Adrenal gland (tissue), 9 donors: ENCODE measurements at regions not wholly inside any gene's neighbourhood (a gene's known extent, or its start where the extent isn't known, plus 50 kb on each side); places are given as distances from the start of the nearest gene placed in this dataset.

Experiments used
- DNase-seq, 7 donors: peaks; one replicate each; pipeline ENCODE4 v3.0.0-alpha.2; 2019 to 2020
- H3K27ac ChIP-seq, 5 donors: fragments of 200-600 bp; sonication (generic) in 4 of 5; 1 replicate in 3 of 5; 2 replicates in 2 of 5; pipeline versions ENCODE4 v1.5.1 to v1.8.0; 2016 to 2020; ENCODE audit warnings: mild to moderate bottlenecking in 1 of 5
- H3K27me3 ChIP-seq: fragments of 200-600 bp; 2 replicates; pipeline ENCODE4 v1.8.0; 2021
- H3K36me3 ChIP-seq, 2 donors: fragments of 200-600 bp; replicated peaks in 1 of 2; 1 replicate in 1 of 2; 2 replicates in 1 of 2; pipeline versions ENCODE4 v1.5.1 to v1.8.0; 2018 to 2022
- H3K4me1 ChIP-seq, 2 donors: fragments of 200-600 bp; replicated peaks in 1 of 2; 1 replicate in 1 of 2; 2 replicates in 1 of 2; pipeline versions ENCODE4 v1.5.1 to v1.8.0; 2018 to 2021
- H3K4me3 ChIP-seq, 4 donors: fragments of 200-600 bp; sonication (generic) in 3 of 4; one replicate each; pipeline ENCODE4 v1.5.1; 2016 to 2018
- H3K9me3 ChIP-seq, 3 donors: fragments of 200-600 bp; sonication (generic) in 1 of 3; replicated peaks in 1 of 3; 1 replicate in 2 of 3; 2 replicates in 1 of 3; pipeline versions ENCODE4 v1.5.1 to v1.8.0; 2016 to 2021
- POLR2A ChIP-seq, 2 donors: fragments of 450-650 bp; IDR thresholded peaks; one replicate each; pipeline ENCODE4 v1.6.1; 2017; ENCODE audit warnings: antibody characterized with exemption in 2 of 2, mild to moderate bottlenecking in 2 of 2, moderate library complexity in 1 of 2
- WGBS, 4 donors: extraction: QIAGEN DNeasy Blood & Tissue Kit in 2 of 4; methylation state at CpG; one replicate each; pipeline versions ENCODE4 v1.1.5 to v1.1.7; 2013 to 2017; 5-methylcytosine and 5-hydroxymethylcytosine counted together
- intact Hi-C, 2 donors: fragments of 100-400 bp; cut with DNase I; formaldehyde crosslinking; loops; one replicate each; pipeline versions ENCODE4 v1.14.1 to v1.15.0; 2022 to 2023
- TF ChIP-seq, protein P1 (sequence below), 6 experiments: fragments of 450-650 bp in 4 of 6; fragments of 200-600 bp in 2 of 6; sonication (generic) in 1 of 6; IDR thresholded peaks; 1 replicate in 5 of 6; 2 replicates in 1 of 6; pipeline versions ENCODE4 v1.5.1 to v1.8.0; 2016 to 2021; ENCODE audit warnings: antibody characterized with exemption in 6 of 6, mild to moderate bottlenecking in 2 of 6, moderate library complexity in 1 of 6
- donor health status: healthy with polysubstance abuse.
- donor health status: Bipolar disorder and iron deficiency.
- donor health status: DM: yes; HTN: yes; CAD: no.
- donor health status: DM: no; HTN: no; CAD: no.
- donor health status: DM: no; HTN: no; CAD: no.

DNA sequence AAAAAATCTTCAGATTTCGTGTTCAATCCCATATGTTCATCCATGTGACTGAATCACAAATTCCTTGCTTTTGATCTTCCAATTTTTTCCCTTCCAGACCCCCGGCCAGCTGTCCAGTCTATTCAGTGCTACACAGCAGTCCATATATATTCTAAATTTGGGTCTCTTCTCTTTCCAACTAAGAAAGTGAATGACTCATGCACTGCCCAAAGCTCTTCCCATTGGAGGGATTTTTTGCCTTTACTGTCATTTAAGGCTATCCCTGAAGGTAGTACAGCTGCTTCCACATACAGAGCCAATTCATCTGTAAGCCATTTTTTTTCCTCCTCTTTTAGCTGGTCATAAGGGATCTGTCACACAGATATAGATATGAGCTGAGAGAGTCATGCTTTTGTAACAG is 478.3 kb downstream of the DMRT2 start:
- Histone ChIP-seq H3K36me3 (no peaks in the 10 kb centered on the region), H3K27ac (no peak overlapping the region), H3K9me3 (no peaks in the 10 kb centered on the region), H3K27me3 (no peaks in the 10 kb centered on the region), H3K4me3 (no peak overlapping the region), H3K4me1 (no peaks in the 10 kb centered on the region)
- no peak for TF ChIP-seq POLR2A (IDR thresholded peaks at IDR 0.05)
- TF ChIP-seq, protein P1, sequence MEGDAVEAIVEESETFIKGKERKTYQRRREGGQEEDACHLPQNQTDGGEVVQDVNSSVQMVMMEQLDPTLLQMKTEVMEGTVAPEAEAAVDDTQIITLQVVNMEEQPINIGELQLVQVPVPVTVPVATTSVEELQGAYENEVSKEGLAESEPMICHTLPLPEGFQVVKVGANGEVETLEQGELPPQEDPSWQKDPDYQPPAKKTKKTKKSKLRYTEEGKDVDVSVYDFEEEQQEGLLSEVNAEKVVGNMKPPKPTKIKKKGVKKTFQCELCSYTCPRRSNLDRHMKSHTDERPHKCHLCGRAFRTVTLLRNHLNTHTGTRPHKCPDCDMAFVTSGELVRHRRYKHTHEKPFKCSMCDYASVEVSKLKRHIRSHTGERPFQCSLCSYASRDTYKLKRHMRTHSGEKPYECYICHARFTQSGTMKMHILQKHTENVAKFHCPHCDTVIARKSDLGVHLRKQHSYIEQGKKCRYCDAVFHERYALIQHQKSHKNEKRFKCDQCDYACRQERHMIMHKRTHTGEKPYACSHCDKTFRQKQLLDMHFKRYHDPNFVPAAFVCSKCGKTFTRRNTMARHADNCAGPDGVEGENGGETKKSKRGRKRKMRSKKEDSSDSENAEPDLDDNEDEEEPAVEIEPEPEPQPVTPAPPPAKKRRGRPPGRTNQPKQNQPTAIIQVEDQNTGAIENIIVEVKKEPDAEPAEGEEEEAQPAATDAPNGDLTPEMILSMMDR (IDR thresholded peaks at IDR 0.05): no peak
- intact Hi-C loops: no loop called here
- no peak for DNase-seq
- WGBS, 4 donors: 57 to 69% (median 61%) methylated on average over 2 of the region's 2 CpGs

DNA sequence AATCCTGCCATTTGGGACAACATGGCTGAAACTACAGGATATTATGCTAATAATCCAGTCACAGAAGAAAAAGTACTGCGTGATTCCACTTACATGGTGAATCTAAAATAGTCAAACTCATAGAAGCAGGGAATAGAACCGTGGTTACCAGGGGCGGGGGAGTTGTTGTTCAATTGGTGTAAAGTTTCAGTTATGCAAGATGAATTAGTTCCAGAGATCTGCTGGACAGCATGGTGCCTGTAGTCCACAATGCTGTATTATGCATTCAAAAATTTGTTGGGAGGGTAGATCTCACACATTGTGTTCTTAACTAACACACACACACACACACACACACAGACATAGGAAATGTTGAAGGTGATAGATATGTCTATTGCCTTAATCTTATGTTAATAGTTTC is 480.5 kb downstream of the DMRT2 start:
- H3K9me3 ChIP-seq: no peaks in the 10 kb centered on the region
- intact Hi-C loops: no loop called here
- no peaks in the 10 kb centered on the region for H3K36me3 ChIP-seq
- H3K4me1 ChIP-seq: no peaks in the 10 kb centered on the region
- no peaks in the 10 kb centered on the region for H3K27me3 ChIP-seq
- 87 to 92% (median 87%) methylated on average over 3 of the region's 3 CpGs for WGBS, 4 donors
- H3K4me3 ChIP-seq: no peak overlapping the region
- TF ChIP-seq, protein P1 (IDR thresholded peaks at IDR 0.05): no peak
- TF ChIP-seq POLR2A (IDR thresholded peaks at IDR 0.05): no peak
- H3K27ac ChIP-seq: no peak overlapping the region
- DNase-seq: no peak

DNA sequence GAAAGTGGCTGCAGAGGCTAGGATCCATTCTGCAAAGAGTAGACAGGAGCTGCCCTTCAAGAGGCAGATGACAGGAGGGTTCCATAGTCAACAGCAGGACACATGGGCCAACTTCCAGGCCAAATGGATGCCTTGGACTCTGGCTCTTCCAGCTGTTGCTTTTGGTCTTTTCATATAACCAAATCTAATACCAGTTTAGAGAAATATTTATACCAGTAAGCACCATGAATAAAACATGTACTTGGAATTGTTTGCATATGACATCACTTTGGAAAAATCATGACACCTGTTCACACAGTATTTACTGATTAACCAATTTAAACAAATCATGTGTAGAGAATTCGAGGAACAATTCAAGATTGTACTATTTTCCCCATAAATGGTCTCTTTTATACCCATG is 481.3 kb downstream of the DMRT2 start:
- Histone ChIP-seq H3K36me3 (no peaks in the 10 kb centered on the region), H3K27ac (no peak overlapping the region), H3K9me3 (no peaks in the 10 kb centered on the region), H3K4me1 (no peaks in the 10 kb centered on the region), H3K4me3 (no peak overlapping the region), H3K27me3 (no peaks in the 10 kb centered on the region)
- intact Hi-C loops: no loop called here
- 47 to 56% (median 53%) methylated on average over 1 of the region's 1 CpG for WGBS, 4 donors
- no peak for TF ChIP-seq POLR2A (IDR thresholded peaks at IDR 0.05)
- TF ChIP-seq, protein P1 (IDR thresholded peaks at IDR 0.05): no peak
- no peak for DNase-seq

DNA sequence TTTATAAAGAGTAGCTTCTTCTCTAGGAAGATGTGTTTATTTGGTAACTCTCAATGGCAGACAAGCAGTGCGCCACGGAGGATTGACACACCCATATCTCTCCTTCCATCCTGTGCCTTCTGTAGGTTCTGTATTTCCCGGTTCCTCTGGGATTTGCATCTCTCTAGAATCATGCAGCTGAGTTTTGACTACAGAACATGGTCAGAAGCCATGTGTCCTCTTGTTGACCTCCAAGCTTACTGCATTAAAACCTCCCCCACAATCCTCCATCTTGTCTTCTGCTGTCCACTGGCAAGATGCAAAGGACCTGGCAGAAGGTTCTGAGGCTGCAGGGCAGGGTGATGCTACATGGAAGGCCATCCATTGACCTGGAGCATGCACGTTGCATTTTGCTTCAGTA is 482.0 kb downstream of the DMRT2 start:
- Histone ChIP-seq H3K27ac (no peak overlapping the region), H3K27me3 (no peaks in the 10 kb centered on the region), H3K36me3 (no peaks in the 10 kb centered on the region), H3K9me3 (no peaks in the 10 kb centered on the region), H3K4me1 (no peaks in the 10 kb centered on the region), H3K4me3 (no peak overlapping the region)
- no peak for TF ChIP-seq POLR2A (IDR thresholded peaks at IDR 0.05)
- TF ChIP-seq, protein P1 (IDR thresholded peaks at IDR 0.05): no peak
- 66 to 73% (median 69%) methylated on average over 4 of the region's 4 CpGs for WGBS, 4 donors
- intact Hi-C loops: no loop called here
- no peak for DNase-seq
